Astrocyte of the cerebellum (primary cell): ENCODE measurements at regions not wholly inside any gene's neighbourhood (a gene's known extent, or its start where the extent isn't known, plus 50 kb on each side); places are given as distances from the start of the nearest gene placed in this dataset.
A peak's percentile ranks its signal among the peaks of the same experiment; 100 is the strongest.

ENCODE experiments used
- DNase-seq: peaks from one replicate; pipeline ENCODE4 v3.0.0-alpha.2; 2011; ENCODE audit warnings: low read depth
- H3K4me3 ChIP-seq: 2 replicates; pipeline ENCODE4 v1.5.1; 2011; ENCODE audit warnings: mild to moderate bottlenecking, low read depth, low read length, moderate library complexity
- in situ Hi-C: cut with HindIII; loops from 2 replicates; pipeline ENCODE4 v1.10.0; 2017; ENCODE audit warnings: low sequenced_read_pairs
- TF ChIP-seq, protein P1 (sequence below): IDR thresholded peaks from 2 replicates; pipeline ENCODE4 v1.5.1; 2012; ENCODE audit warnings: low read length, low read depth, moderate library complexity, mild to moderate bottlenecking; ENCODE audit errors: missing control alignments

DNA sequence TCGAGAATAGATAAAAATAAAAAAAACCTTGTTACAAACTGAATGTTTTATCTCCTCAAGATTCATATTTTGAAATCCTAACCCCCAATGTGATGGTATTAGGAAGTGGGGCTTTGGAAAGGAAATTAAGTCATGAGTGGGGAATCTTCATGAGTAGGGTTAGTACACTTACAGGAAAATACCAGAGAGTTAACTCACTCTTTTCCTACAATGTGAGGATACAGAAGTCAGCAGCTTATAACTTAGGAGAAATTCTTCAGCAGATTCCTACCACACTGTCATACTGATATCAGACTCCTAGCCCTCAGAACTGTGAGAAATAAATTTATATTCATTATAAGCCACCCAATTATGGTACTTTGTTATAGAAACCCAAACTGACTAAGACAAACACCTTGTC, 453.1 kb downstream of the GBE1 start:
- in situ Hi-C loops = no loop called here
- DNase-seq = no peak
- TF ChIP-seq, protein P1, sequence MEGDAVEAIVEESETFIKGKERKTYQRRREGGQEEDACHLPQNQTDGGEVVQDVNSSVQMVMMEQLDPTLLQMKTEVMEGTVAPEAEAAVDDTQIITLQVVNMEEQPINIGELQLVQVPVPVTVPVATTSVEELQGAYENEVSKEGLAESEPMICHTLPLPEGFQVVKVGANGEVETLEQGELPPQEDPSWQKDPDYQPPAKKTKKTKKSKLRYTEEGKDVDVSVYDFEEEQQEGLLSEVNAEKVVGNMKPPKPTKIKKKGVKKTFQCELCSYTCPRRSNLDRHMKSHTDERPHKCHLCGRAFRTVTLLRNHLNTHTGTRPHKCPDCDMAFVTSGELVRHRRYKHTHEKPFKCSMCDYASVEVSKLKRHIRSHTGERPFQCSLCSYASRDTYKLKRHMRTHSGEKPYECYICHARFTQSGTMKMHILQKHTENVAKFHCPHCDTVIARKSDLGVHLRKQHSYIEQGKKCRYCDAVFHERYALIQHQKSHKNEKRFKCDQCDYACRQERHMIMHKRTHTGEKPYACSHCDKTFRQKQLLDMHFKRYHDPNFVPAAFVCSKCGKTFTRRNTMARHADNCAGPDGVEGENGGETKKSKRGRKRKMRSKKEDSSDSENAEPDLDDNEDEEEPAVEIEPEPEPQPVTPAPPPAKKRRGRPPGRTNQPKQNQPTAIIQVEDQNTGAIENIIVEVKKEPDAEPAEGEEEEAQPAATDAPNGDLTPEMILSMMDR = no peak
- H3K4me3 ChIP-seq = no peak overlapping the region

DNA sequence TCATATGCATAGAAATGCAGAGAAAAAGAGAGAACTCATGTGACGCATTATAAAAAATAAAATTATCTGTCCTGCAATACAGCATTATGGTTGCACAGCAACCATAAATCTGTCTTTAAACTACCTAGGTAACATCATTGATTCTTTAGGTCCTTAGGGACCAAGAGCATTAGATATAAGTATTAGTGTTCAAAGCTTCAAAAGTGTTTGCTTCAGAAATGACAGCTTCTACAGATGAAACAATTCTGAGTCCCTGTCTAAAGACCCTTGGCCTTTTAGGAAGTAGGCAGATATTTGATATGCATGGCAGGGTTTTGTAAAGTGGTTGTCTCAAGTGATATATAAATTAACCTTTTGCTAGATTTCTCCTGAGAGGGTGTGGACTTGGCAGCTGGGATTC, 454.2 kb downstream of the GBE1 start:
- no peak overlapping the region for H3K4me3 ChIP-seq
- TF ChIP-seq, protein P1 = no peak
- DNase-seq = no peak
- in situ Hi-C loops = no loop called here

DNA sequence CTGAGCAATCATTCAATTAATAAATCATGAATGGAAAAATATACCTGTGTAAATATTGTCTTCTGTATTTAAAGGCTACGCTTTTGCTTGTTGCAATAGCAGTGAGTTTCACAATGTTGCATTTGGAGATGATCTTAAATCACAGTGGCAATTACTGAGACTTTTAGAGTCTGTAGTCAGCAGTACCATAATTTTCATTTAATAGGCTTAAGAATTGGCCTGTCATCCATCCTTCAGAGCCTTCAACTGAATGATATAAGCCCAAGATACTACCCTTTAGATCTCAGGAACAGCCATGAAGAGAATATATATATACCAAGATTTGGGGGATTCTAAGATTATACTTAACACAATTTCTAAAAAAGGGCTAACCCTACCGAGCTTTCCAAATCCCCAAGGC, 458.1 kb downstream of the GBE1 start:
- no peak overlapping the region for H3K4me3 ChIP-seq
- DNase-seq = no peak
- TF ChIP-seq, protein P1 = no peak
- in situ Hi-C loops = no loop called here

DNA sequence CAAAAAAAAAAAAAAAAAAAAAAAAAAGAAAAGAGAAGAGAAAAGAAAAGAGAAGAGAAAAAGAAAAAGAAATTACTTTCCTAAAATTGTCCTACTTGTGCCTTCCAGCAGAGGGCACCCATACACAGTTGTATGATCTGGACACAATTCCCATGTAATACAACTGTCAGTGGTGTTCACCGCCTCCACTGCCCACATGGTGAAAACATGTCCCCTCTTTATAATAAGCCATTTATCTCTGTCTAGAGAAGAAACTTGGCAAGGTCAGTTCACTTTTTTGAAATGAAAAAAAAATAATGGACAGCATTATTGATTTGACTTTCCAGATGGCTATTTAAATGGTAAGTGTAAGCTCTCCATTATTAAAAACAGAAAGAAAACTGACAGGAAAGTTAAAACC, 459.4 kb downstream of the GBE1 start:
- no peak overlapping the region for H3K4me3 ChIP-seq
- TF ChIP-seq, protein P1 = peak; percentile 74
- peak; percentile 27 for DNase-seq
- in situ Hi-C loops = no loop called here

DNA sequence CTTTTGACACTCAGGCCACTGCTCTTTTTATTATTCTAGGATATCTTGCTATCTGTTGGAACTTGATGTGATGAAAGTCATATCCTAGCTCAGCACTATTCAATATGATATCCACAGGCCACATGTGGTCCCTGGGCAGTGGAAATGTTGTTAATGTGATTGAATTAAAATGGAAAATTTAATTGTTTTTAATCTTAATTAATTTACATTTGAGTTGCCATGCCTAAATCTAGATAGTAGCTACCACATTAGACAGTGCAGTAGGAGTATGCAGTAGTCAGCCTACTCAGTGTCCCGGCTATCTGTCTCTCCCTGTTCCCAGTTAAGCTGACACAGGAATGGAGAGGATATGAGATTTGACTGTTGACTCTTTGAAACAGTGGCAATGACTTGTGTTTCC, 460.2 kb downstream of the GBE1 start:
- TF ChIP-seq, protein P1 = no peak
- no peak for DNase-seq
- no peak overlapping the region for H3K4me3 ChIP-seq
- in situ Hi-C loops = no loop called here

DNA sequence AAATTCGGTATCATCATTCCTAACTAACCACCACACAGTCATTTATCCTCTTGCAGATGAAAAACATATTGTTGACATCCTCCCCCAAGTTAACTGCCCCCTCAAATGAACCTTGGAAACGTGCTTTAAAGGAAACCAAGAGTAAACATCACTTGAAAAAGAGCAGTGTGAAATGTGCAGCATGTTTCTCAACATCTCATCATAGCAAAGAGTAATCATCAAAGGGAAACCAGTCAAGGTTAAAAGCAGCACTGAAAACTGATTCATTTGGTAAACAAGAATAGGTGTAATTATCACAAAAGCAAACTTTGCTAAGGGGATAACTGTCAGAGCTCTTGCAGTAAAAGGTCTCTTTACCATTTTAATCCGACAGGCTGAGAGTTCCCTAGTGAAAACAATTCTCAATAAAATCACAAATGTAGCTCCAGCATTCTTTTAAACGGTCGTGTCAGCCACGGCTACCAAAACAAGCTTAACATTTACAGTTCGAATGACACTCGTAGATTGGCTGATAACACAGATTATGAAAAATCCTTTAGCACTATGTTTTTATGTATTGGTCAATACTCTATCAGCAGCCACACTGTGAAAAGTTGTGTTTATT, 461.0 kb downstream of the GBE1 start:
- in situ Hi-C loops = no loop called here
- H3K4me3 ChIP-seq = no peak overlapping the region
- no peak for DNase-seq
- TF ChIP-seq, protein P1 = no peak
